Uterus (tissue), 2 donors: ENCODE measurements at regions not wholly inside any gene's neighbourhood (a gene's known extent, or its start where the extent isn't known, plus 50 kb on each side); places are given as distances from the start of the nearest gene placed in this dataset.

Experiments
- POLR2A ChIP-seq, 2 donors: fragments of 450-650 bp; IDR thresholded peaks; one replicate each; pipeline ENCODE4 v1.6.1; 2016; ENCODE audit warnings: antibody characterized with exemption in 2 of 2, mild to moderate bottlenecking in 1 of 2, moderate library complexity in 1 of 2
- TF ChIP-seq, protein P1 (sequence below), 4 experiments: fragments of 200-600 bp in 2 of 4; fragments of 450-650 bp in 2 of 4; sonication (generic) in 2 of 4; IDR thresholded peaks; one replicate each; pipeline ENCODE4 v1.5.1; 2016 to 2019; ENCODE audit warnings: antibody characterized with exemption in 4 of 4, mild to moderate bottlenecking in 2 of 4, moderate library complexity in 1 of 4

- TF ChIP-seq, protein P1, sequence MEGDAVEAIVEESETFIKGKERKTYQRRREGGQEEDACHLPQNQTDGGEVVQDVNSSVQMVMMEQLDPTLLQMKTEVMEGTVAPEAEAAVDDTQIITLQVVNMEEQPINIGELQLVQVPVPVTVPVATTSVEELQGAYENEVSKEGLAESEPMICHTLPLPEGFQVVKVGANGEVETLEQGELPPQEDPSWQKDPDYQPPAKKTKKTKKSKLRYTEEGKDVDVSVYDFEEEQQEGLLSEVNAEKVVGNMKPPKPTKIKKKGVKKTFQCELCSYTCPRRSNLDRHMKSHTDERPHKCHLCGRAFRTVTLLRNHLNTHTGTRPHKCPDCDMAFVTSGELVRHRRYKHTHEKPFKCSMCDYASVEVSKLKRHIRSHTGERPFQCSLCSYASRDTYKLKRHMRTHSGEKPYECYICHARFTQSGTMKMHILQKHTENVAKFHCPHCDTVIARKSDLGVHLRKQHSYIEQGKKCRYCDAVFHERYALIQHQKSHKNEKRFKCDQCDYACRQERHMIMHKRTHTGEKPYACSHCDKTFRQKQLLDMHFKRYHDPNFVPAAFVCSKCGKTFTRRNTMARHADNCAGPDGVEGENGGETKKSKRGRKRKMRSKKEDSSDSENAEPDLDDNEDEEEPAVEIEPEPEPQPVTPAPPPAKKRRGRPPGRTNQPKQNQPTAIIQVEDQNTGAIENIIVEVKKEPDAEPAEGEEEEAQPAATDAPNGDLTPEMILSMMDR (IDR thresholded peaks at IDR 0.05) = no peak
- no peak for TF ChIP-seq POLR2A (IDR thresholded peaks at IDR 0.05)
Observed at GRCh38 chr6:84582997-84583396, 181.4 kb downstream of the TBX18 start.
